MCF 10A (cell line): ENCODE measurements at regions not wholly inside any gene's neighbourhood (a gene's known extent, or its start where the extent isn't known, plus 50 kb on each side); places are given as distances from the start of the nearest gene placed in this dataset.
"Not testable (repeated sequence)": the region's sequence is repeated elsewhere in the genome, so short reads cannot be mapped to it uniquely, and the experiment has no call there.

Source experiments
- BruUV-seq: library from RNA; stranded (reverse); fragments of 400-500 nt; replicated peaks from 2 replicates; lab custom pipeline; 2021; lab: Mats Ljungman, UMichigan
- CTCF ChIA-PET: fragments of 300-600 bp; sonication (Branson Sonifier 250); formaldehyde crosslinking; extraction: SDS; loops from one replicate; lab custom pipeline; 2021; ENCODE audit warnings: antibody characterized with exemption, inconsistent platforms; lab: Yijun Ruan, JAX
- POLR2A ChIA-PET: fragments of 300-600, 350-650 bp; sonication (Branson Sonifier 250); formaldehyde crosslinking; extraction: SDS; loops from one replicate; lab custom pipeline; 2020; ENCODE audit warnings: antibody characterized with exemption, inconsistent platforms; lab: Yijun Ruan, JAX
- DNase-seq: peaks from one replicate; pipeline ENCODE4 v3.0.0-alpha.2; 2018; ENCODE audit not compliant: unreplicated experiment
- H3K27ac Mint-ChIP-seq: one replicate; pipeline ENCODE4 v1.8.0; 2022; ENCODE audit warnings: mild to moderate bottlenecking, low read depth, mixed read lengths; ENCODE audit not compliant: unreplicated experiment
- H3K27me3 Mint-ChIP-seq: one replicate; pipeline ENCODE4 v1.8.0; 2022; ENCODE audit warnings: mixed read lengths; ENCODE audit not compliant: insufficient read depth, unreplicated experiment
- H3K36me3 Mint-ChIP-seq: one replicate; pipeline ENCODE4 v1.8.0; 2022; ENCODE audit warnings: mild to moderate bottlenecking, moderate library complexity, mixed read lengths; ENCODE audit not compliant: insufficient read depth, unreplicated experiment
- H3K4me1 Mint-ChIP-seq: one replicate; pipeline ENCODE4 v1.8.0; 2022; ENCODE audit warnings: mixed read lengths; ENCODE audit not compliant: insufficient read depth, unreplicated experiment
- H3K4me3 Mint-ChIP-seq: one replicate; pipeline ENCODE4 v1.8.0; 2022; ENCODE audit warnings: mild to moderate bottlenecking, moderate library complexity, mixed read lengths; ENCODE audit not compliant: unreplicated experiment
- H3K9me3 Mint-ChIP-seq: one replicate; pipeline ENCODE4 v1.8.0; 2022; ENCODE audit warnings: mixed read lengths; ENCODE audit not compliant: unreplicated experiment
- CTCF ChIP-seq: fragments of 200-600 bp; IDR thresholded peaks from one replicate; pipeline ENCODE4 v1.8.0; 2022; ENCODE audit warnings: antibody characterized with exemption, mild to moderate bottlenecking; ENCODE audit not compliant: unreplicated experiment
- intact Hi-C: fragments of 100-400 bp; cut with micrococcal nuclease; formaldehyde crosslinking; loops from 2 replicates; pipeline ENCODE4 v1.14.1; 2022

- TF ChIP-seq CTCF: no peak
- ChIA-PET CTCF (interaction anchor here (0.6 kb wide), 1 partner anchor 1007 kb away, joined by 3 read pairs; no protein-coding TSS in a partner anchor), POLR2A (no interaction called here)
- Mint-ChIP-seq H3K27me3 (no peaks in the 10 kb centered on the region), H3K9me3 (peaks cover 14% of the 10 kb centered on the region), H3K4me1 (no peaks in the 10 kb centered on the region), H3K27ac (no peak overlapping the region), H3K4me3 (no peak overlapping the region), H3K36me3 (no peaks in the 10 kb centered on the region)
- DNase-seq: no peak
- BruUV-seq: no TSS peak
- intact Hi-C loops: loop anchor here (10.0 kb wide), 1 partner anchor 1133 kb away; no protein-coding TSS in a partner anchor
These were observed 921.8 kb upstream of the PCDH10 start for GRCh38 chr4:132227151-132227856.

- H3K36me3 Mint-ChIP-seq, BruUV-seq, H3K27me3 Mint-ChIP-seq, H3K4me1 Mint-ChIP-seq, H3K4me3 Mint-ChIP-seq, H3K27ac Mint-ChIP-seq, POLR2A ChIA-PET, CTCF ChIA-PET: not testable (repeated sequence)
- peak; percentile 14 for TF ChIP-seq CTCF
- H3K9me3 Mint-ChIP-seq: peaks cover 14% of the 10 kb centered on the region
- DNase-seq: peak; percentile 6
- intact Hi-C loops: loop anchor here (10.0 kb wide), 1 partner anchor 1133 kb away; no protein-coding TSS in a partner anchor
These were observed 921.3 kb upstream of the PCDH10 start for GRCh38 chr4:132227857-132228165.

- H3K4me1 Mint-ChIP-seq: no peaks in the 10 kb centered on the region
- BruUV-seq: no TSS peak
- H3K4me3 Mint-ChIP-seq: no peak overlapping the region
- H3K27me3 Mint-ChIP-seq: no peaks in the 10 kb centered on the region
- peaks cover 14% of the 10 kb centered on the region for H3K9me3 Mint-ChIP-seq
- no peak for TF ChIP-seq CTCF
- ChIA-PET POLR2A (no interaction called here), CTCF (no interaction called here)
- no peaks in the 10 kb centered on the region for H3K36me3 Mint-ChIP-seq
- DNase-seq: no peak
- H3K27ac Mint-ChIP-seq: no peak overlapping the region
- intact Hi-C loops: loop anchor here (10.0 kb wide), 1 partner anchor 1134 kb away; no protein-coding TSS in a partner anchor
These were observed 920.4 kb upstream of the PCDH10 start for GRCh38 chr4:132228676-132229075.

GRCh38 chr4:132230025-132230424 is 919.1 kb upstream of the PCDH10 start:
- no peak for DNase-seq
- Mint-ChIP-seq H3K4me3 (no peak overlapping the region), H3K4me1 (no peaks in the 10 kb centered on the region), H3K27ac (no peak overlapping the region), H3K36me3 (no peaks in the 10 kb centered on the region), H3K27me3 (no peaks in the 10 kb centered on the region), H3K9me3 (peaks cover 14% of the 10 kb centered on the region)
- CTCF ChIA-PET: no interaction called here
- POLR2A ChIA-PET: no interaction called here
- no peak for TF ChIP-seq CTCF
- no TSS peak for BruUV-seq
- intact Hi-C loops: no loop called here
